ENCODE measurements at regions not wholly inside any gene's neighbourhood (a gene's known extent, or its start where the extent isn't known, plus 50 kb on each side); places are given as distances from the start of the nearest gene placed in this dataset.
A peak's percentile ranks its signal among the peaks of the same experiment; 100 is the strongest.

DNA sequence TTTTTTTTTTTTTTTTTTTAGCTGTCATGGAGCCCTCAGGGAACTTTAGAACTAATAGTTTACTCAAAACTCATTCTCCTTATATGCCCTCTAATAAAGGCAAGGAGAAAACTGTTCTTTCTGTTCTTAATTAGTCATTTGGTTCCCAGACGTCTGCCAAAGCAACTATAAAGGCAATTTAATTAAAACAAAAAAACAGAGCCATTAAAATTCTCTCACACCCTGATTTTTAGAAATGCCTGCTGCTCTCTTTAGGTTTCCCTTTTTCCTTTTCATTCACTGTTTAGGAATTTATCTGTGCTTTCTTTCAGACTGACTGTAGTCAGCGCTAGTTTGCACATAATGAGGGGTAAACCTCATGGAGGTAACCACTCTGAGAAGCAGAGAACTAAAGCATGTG is 463.6 kb upstream of the THRB start:
- Histone ChIP-seq H3K27me3 (no peaks in the 10 kb centered on the region), H3K4me3 (no peak overlapping the region), H3K36me3 (no peaks in the 10 kb centered on the region), H3K4me1 (no peaks in the 10 kb centered on the region), H3K9me3 (no peaks in the 10 kb centered on the region), H3K27ac (no peak overlapping the region)
- no peak for TF ChIP-seq POLR2A (IDR thresholded peaks at IDR 0.05)
- intact Hi-C loops (cut with DNase I; ENCODE audit: low total_unique reads): no loop called here
- no peak for DNase-seq

DNA sequence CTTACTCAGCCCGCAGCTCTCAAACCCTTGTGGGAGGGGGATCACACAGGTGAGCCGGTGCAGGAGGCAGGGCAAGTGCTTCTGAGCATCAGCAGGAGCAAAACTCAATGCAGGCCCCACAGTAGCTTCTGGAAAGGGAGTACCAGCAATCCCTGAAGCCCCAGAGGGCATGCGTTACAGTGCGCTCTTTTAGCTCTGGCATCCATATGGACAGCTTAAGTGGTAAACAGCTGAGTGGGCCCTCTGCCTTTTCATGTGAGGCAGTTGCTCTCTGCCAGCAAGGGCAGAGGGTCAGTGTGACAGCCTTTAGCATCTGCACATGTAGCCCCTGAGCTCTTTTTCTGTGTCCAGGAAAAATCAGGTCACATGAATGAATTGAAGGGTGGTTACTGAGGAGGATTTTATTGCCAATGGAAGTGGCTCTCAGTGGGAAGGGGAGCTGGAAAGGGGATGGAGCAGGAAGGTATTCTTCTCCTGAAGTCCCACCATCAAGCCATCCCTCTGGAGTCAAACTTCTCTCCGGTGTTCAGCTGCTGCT is 464.3 kb upstream of the THRB start:
- Histone ChIP-seq H3K27ac (no peak overlapping the region), H3K4me1 (no peaks in the 10 kb centered on the region), H3K4me3 (no peak overlapping the region), H3K36me3 (no peaks in the 10 kb centered on the region), H3K9me3 (no peaks in the 10 kb centered on the region), H3K27me3 (no peaks in the 10 kb centered on the region)
- DNase-seq: no peak
- intact Hi-C loops (cut with DNase I; ENCODE audit: low total_unique reads): no loop called here
- TF ChIP-seq, protein P1, sequence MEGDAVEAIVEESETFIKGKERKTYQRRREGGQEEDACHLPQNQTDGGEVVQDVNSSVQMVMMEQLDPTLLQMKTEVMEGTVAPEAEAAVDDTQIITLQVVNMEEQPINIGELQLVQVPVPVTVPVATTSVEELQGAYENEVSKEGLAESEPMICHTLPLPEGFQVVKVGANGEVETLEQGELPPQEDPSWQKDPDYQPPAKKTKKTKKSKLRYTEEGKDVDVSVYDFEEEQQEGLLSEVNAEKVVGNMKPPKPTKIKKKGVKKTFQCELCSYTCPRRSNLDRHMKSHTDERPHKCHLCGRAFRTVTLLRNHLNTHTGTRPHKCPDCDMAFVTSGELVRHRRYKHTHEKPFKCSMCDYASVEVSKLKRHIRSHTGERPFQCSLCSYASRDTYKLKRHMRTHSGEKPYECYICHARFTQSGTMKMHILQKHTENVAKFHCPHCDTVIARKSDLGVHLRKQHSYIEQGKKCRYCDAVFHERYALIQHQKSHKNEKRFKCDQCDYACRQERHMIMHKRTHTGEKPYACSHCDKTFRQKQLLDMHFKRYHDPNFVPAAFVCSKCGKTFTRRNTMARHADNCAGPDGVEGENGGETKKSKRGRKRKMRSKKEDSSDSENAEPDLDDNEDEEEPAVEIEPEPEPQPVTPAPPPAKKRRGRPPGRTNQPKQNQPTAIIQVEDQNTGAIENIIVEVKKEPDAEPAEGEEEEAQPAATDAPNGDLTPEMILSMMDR (IDR thresholded peaks at IDR 0.05): no peak

DNA sequence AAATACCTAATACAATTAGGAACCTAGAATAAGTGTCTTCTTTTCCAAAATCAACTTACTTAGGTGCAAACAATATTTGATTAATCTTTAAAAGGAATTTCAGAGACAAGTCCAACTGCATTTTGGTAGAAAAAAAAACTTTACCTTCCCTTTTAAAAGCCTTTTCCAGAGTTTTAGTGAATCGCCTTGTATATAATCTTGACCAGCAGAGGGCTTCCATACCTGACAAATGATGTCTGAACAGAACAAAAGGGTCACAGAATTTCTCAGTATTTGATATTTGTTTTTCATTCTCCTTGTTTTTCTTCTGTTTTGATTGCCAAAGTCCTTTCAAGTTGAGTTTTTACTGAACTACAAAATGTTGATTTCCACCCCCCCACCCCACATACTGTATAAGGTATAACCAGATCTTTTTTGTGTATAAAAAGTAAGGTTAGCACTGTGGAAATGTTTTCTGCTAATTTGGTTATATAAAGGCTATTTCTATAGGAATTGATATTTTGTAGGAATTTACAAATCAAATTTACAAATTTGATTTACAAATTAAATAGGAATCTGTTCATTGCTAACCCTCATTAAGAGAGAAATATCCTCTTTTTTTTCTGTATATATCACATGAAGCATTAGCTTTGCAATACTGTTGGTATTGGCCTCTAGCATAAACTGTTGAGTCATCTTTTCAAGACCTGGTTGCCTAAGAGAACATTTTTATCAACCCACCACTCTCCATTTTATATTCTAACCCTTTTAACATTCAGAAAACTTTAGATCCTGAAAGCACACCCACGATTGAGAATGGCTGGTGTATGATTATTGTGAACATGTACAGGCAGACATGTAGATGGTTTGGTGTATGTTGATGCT is 464.1 kb upstream of the RARB start:
- TF ChIP-seq, protein P1 (IDR thresholded peaks at IDR 0.05): peak; percentile 48 to 58 (median 52)
- no peak for TF ChIP-seq POLR2A (IDR thresholded peaks at IDR 0.05)
- Histone ChIP-seq H3K4me1 (no peaks in the 10 kb centered on the region), H3K27ac (no peak overlapping the region), H3K27me3 (no peaks in the 10 kb centered on the region), H3K9me3 (no peaks in the 10 kb centered on the region), H3K36me3 (no peaks in the 10 kb centered on the region), H3K4me3 (no peak overlapping the region)
- DNase-seq: no peak
- intact Hi-C loops (cut with DNase I; ENCODE audit: low total_unique reads): no loop called here

DNA sequence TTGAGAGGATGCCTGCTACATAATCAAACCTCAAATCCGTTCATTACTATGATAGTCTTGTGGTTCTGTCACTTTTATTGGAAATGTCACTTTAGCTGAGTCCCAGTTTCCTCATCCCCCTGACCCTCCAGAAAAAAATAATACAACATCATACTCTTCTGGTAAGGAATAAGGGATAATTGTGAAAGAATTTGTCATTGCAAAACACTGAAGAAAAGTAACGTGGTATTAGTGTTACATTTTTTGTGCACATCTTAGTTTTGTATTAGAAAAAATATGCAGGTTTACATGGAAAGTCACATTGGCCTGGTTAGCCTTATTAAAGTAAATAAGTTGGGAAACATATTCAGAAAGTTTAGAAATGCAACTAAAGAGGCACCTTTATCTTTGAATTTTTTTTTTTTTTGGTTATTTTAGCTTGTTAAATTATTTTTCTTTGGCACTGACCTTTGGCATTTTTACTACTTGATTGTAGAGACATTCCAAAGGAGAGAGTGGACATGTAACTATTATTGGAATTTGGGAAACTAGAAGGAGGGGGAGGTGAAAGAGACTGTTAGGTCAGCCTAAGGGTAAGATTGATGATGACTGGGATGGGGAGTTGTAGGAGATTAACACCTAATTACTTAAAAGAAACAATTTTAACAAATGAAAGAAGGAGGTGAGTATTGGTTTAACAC is 462.2 kb upstream of the RARB start:
- Histone ChIP-seq H3K4me3 (no peak overlapping the region), H3K4me1 (no peaks in the 10 kb centered on the region), H3K27me3 (no peaks in the 10 kb centered on the region), H3K36me3 (no peaks in the 10 kb centered on the region), H3K27ac (no peak overlapping the region), H3K9me3 (no peaks in the 10 kb centered on the region)
- no peak for DNase-seq
- TF ChIP-seq POLR2A (IDR thresholded peaks at IDR 0.05): no peak
- TF ChIP-seq, protein P1 (IDR thresholded peaks at IDR 0.05): no peak
- intact Hi-C loops (cut with DNase I; ENCODE audit: low total_unique reads): no loop called here

DNA sequence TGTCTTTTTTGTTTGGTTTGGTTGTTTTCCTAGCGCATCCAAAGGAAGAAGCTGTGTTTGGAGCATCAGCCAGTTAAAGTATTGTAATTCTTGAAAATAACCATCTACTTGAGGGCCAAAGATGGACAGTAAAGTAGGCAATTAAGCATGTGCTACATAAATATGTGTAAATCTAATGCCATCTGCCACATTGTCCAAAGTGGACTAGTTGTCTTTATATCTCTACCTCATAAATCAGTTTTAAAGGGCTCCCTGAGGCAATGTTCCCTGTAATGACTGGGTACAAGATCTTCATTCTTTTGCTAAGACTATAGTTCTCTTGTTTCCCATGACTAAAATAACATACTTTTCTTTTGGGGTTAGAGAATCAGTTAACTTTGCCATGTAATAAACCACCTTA is 460.0 kb upstream of the RARB start:
- intact Hi-C loops (cut with DNase I; ENCODE audit: low total_unique reads): no loop called here
- TF ChIP-seq POLR2A (IDR thresholded peaks at IDR 0.05): no peak
- TF ChIP-seq, protein P1 (IDR thresholded peaks at IDR 0.05): no peak

More for the DNA sequence above, 460.0 kb upstream of the RARB start:
- Histone ChIP-seq H3K9me3 (no peaks in the 10 kb centered on the region), H3K36me3 (no peaks in the 10 kb centered on the region), H3K4me1 (no peaks in the 10 kb centered on the region), H3K27me3 (no peaks in the 10 kb centered on the region), H3K4me3 (no peak overlapping the region), H3K27ac (no peak overlapping the region)
- no peak for DNase-seq
